Fibroblast of mammary gland (primary cell): ENCODE measurements at regions not wholly inside any gene's neighbourhood (a gene's known extent, or its start where the extent isn't known, plus 50 kb on each side); places are given as distances from the start of the nearest gene placed in this dataset.

Experiments used
- DNase-seq: peaks from one replicate; pipeline ENCODE4 v3.0.0-alpha.2; 2010; ENCODE audit warnings: low read depth
- H3K4me3 ChIP-seq: 2 replicates; pipeline ENCODE4 v1.5.1; 2011; ENCODE audit warnings: low read depth, mild to moderate bottlenecking, low read length, moderate library complexity; ENCODE audit not compliant: control insufficient read depth
- CTCF ChIP-seq: conservative IDR thresholded peaks from 2 replicates; pipeline ENCODE4 v1.5.1; 2011; ENCODE audit warnings: low read depth, low read length, inconsistent platforms; ENCODE audit not compliant: control insufficient read depth, insufficient read depth

DNA sequence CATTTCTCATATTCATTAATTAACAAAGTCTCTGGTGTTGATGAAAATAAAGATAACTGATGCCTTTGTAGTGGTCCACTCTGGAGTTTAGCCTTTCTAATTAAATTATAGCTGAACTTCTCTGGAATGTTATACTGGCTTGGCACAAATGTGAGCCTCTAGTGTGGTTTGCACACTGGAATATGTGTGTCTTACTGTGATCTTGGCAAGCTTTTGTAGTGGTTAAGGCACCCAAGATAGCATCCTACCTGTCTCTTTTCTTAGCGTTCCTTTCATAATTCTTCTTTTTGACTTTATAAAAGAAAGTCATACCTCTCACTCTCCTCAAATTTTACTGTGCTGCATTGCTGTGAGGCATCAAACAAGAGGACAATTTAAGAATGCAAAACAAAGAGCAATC, 107.4 kb downstream of the UTRN start:
- no peak overlapping the region for H3K4me3 ChIP-seq
- TF ChIP-seq CTCF: no peak
- DNase-seq: no peak

DNA sequence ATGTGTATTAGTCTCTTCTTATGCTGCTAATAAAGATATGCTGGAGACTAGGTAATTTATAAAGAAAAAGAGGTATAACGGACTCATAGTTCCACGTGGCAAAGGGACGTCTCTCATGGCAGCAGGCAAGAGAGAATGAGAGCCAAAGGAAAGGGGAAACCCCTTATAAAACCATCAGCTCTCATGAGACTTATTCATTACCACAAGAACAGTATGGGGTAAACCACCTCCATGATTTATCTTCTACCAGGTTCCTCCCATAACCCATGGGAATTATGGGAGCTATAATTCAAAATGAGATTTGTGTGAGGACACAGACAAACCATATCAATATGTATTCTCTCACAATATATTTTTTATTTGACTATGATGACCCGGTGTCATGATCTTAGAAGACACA, 109.1 kb downstream of the UTRN start:
- TF ChIP-seq CTCF: no peak
- DNase-seq: peak; percentile 45
- no peak overlapping the region for H3K4me3 ChIP-seq

DNA sequence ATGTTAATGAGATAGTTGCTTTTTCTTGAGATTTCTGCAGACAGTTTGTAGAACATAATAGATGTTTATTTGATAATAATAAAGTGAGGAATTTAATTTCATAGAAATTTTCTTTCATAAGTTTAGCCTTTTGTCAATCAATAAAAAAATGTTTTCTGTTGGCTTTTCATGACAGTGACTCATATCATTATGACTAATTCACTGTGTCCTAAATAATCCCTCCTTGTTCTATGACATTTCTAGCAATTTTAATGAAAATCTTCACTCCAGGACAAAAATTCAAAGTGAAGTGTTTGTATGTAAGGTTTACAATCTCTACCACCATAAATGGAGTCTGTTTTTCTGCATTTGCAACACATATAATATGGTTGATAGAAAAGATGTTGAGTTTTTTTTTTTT, 109.9 kb downstream of the UTRN start:
- H3K4me3 ChIP-seq: no peak overlapping the region
- peak; percentile 45 for DNase-seq
- no peak for TF ChIP-seq CTCF

- DNase-seq: no peak
- no peak for TF ChIP-seq CTCF
Observed at GRCh38 chr6:144395826-144396225, 110.7 kb downstream of the UTRN start.

DNA sequence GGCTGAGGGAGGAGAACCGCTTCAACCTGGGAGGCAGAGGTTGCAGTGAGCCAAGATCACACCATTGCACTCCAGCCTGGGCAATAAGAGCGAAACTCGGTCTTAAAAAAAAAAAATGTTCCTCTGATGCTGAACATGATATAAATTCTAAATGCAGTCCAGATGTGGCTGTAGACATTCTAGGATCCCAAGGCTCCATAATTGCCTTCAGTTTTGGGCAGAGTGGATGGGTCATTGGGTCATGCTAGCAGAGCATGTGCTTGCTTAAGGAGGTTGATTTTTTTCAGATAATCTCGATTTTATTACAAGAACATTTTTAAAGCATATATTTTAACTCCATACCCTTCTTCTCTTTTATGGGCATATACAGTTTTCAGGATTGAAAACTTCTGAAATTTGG, 112.0 kb downstream of the UTRN start:
- DNase-seq: no peak
- TF ChIP-seq CTCF: no peak
- H3K4me3 ChIP-seq: no peak overlapping the region

More at GRCh38 chr6:144395826-144396225, 110.7 kb downstream of the UTRN start:
- no peak overlapping the region for H3K4me3 ChIP-seq

- TF ChIP-seq CTCF: no peak
- no peak overlapping the region for H3K4me3 ChIP-seq
- no peak for DNase-seq
Observed at GRCh38 chr6:144400321-144400720, 115.2 kb downstream of the UTRN start.
